ENCODE measurements at regions not wholly inside any gene's neighbourhood (a gene's known extent, or its start where the extent isn't known, plus 50 kb on each side); places are given as distances from the start of the nearest gene placed in this dataset.
"Not testable (repeated sequence)": the region's sequence is repeated elsewhere in the genome, so short reads cannot be mapped to it uniquely, and the experiment has no call there.

GRCh38 chr9:95783426-95783975 is 92.0 kb upstream of the ERCC6L2 start:
- no peak for TF ChIP-seq CTCF (conservative IDR thresholded peaks at IDR 0.05; ENCODE audit: low read depth)
- ChIA-PET POLR2A (ENCODE audit: low non-redundant PET) (no interaction called here), CTCF (no interaction called here)
- H3K27ac ChIP-seq, result peak overlapping the region; percentile 28
- DNase-seq (ENCODE audit: low spot score), result no peak

- DNase-seq (ENCODE audit: low spot score), result no peak
- peak overlapping the region; percentile 67 for H3K27ac ChIP-seq
- TF ChIP-seq CTCF (conservative IDR thresholded peaks at IDR 0.05; ENCODE audit: low read depth), result no peak
- CTCF ChIA-PET, result no interaction called here
- POLR2A ChIA-PET (ENCODE audit: low non-redundant PET), result no interaction called here
Measured at GRCh38 chr9:95780751-95781150, 94.7 kb upstream of the ERCC6L2 start.

GRCh38 chr9:95780121-95780520 is 95.4 kb upstream of the ERCC6L2 start:
- DNase-seq (ENCODE audit: low spot score), result no peak
- CTCF ChIA-PET, result interaction anchor here (0.6 kb wide), 1 partner anchor 439 kb away, joined by 3 read pairs; no protein-coding TSS in a partner anchor
- POLR2A ChIA-PET (ENCODE audit: low non-redundant PET), result no interaction called here
- H3K27ac ChIP-seq, result peak overlapping the region; percentile 76
- no peak for TF ChIP-seq CTCF (conservative IDR thresholded peaks at IDR 0.05; ENCODE audit: low read depth)

- DNase-seq (ENCODE audit: low spot score); CTCF ChIA-PET; POLR2A ChIA-PET (ENCODE audit: low non-redundant PET): not testable (repeated sequence)
- H3K27ac ChIP-seq, result peak overlapping the region; percentile 76
Measured at GRCh38 chr9:95779597-95779996, 95.9 kb upstream of the ERCC6L2 start.

GRCh38 chr9:95778957-95779356 is 96.5 kb upstream of the ERCC6L2 start:
- DNase-seq (ENCODE audit: low spot score), result peak; percentile 45
- ChIA-PET POLR2A (ENCODE audit: low non-redundant PET) (no interaction called here), CTCF (interaction anchor here (0.5 kb wide), 1 partner anchor 440 kb away, joined by 3 read pairs; no protein-coding TSS in a partner anchor)
- no peak for TF ChIP-seq CTCF (conservative IDR thresholded peaks at IDR 0.05; ENCODE audit: low read depth)
- peak overlapping the region; percentile 76 for H3K27ac ChIP-seq

- CTCF ChIA-PET, result interaction anchor here (0.7 kb wide), 1 partner anchor 441 kb away, joined by 4 read pairs; no protein-coding TSS in a partner anchor
- no peak for TF ChIP-seq CTCF (conservative IDR thresholded peaks at IDR 0.05; ENCODE audit: low read depth)
- DNase-seq (ENCODE audit: low spot score), result no peak
- POLR2A ChIA-PET (ENCODE audit: low non-redundant PET), result no interaction called here
- no peak overlapping the region for H3K27ac ChIP-seq
Measured at GRCh38 chr9:95777136-95777535, 98.4 kb upstream of the ERCC6L2 start.

- no peak for DNase-seq (ENCODE audit: low spot score)
- H3K27ac ChIP-seq, result no peak overlapping the region
- CTCF ChIA-PET, result no interaction called here
- POLR2A ChIA-PET (ENCODE audit: low non-redundant PET), result no interaction called here
- no peak for TF ChIP-seq CTCF (conservative IDR thresholded peaks at IDR 0.05; ENCODE audit: low read depth)
Measured at GRCh38 chr9:95776176-95776575, 99.3 kb upstream of the ERCC6L2 start.

Data from RWPE1 (cell line).